ENCODE measurements at regions not wholly inside any gene's neighbourhood (a gene's known extent, or its start where the extent isn't known, plus 50 kb on each side); places are given as distances from the start of the nearest gene placed in this dataset.

GRCh38 chr12:42946871-42947381 is 357.4 kb upstream of the PRICKLE1 start:
- no peak overlapping the region for H2AFZ ChIP-seq (ENCODE audit: low read depth, low read length)
- H3K9me3 ChIP-seq (ENCODE audit: low read length): no peaks in the 10 kb centered on the region
- no peaks in the 10 kb centered on the region for H4K20me1 ChIP-seq (ENCODE audit: insufficient read depth)
- H3K27me3 ChIP-seq (ENCODE audit: insufficient read depth, low read depth, low read length): no peaks in the 10 kb centered on the region
- H3K9ac ChIP-seq (ENCODE audit: low read length): no peak overlapping the region
- no peaks in the 10 kb centered on the region for H3K36me3 ChIP-seq (ENCODE audit: insufficient read depth, low read length)
- H3K4me2 ChIP-seq (ENCODE audit: low read length): no peak overlapping the region
- H3K4me3 ChIP-seq (ENCODE audit: low read length): no peak overlapping the region
- H3F3A ChIP-seq (ENCODE audit: insufficient read depth, low read length, poor library complexity, severe bottlenecking): no peaks in the 10 kb centered on the region
- H3K79me2 ChIP-seq (replicated peaks; ENCODE audit: insufficient read depth, low read length): no peaks in the 10 kb centered on the region
- H3K9me2 ChIP-seq (ENCODE audit: insufficient read depth, low read length): no peaks in the 10 kb centered on the region
- no peak for TF ChIP-seq CTCF (IDR thresholded peaks at IDR 0.05; ENCODE audit: poor library complexity, severe bottlenecking)
- no peak for TF ChIP-seq EZH2 (IDR thresholded peaks at IDR 0.05; ENCODE audit: borderline replicate concordance, insufficient read depth, low read length, poor library complexity, severe bottlenecking)
- no peak overlapping the region for H3K27ac ChIP-seq (ENCODE audit: low read length)

GRCh38 chr12:42945927-42946326 is 356.4 kb upstream of the PRICKLE1 start:
- Histone ChIP-seq H3K36me3 (ENCODE audit: insufficient read depth, low read length) (no peaks in the 10 kb centered on the region), H3K9me3 (ENCODE audit: low read length) (no peaks in the 10 kb centered on the region), H3K9me2 (ENCODE audit: insufficient read depth, low read length) (no peaks in the 10 kb centered on the region), H4K20me1 (ENCODE audit: insufficient read depth) (no peaks in the 10 kb centered on the region), H3K4me3 (ENCODE audit: low read length) (no peak overlapping the region), H3K27me3 (ENCODE audit: insufficient read depth, low read depth, low read length) (no peaks in the 10 kb centered on the region), H2AFZ (ENCODE audit: low read depth, low read length) (no peak overlapping the region), H3K27ac (ENCODE audit: low read length) (no peak overlapping the region), H3F3A (ENCODE audit: insufficient read depth, low read length, poor library complexity, severe bottlenecking) (no peaks in the 10 kb centered on the region), H3K9ac (ENCODE audit: low read length) (no peak overlapping the region), H3K79me2 (replicated peaks; ENCODE audit: insufficient read depth, low read length) (no peaks in the 10 kb centered on the region), H3K4me2 (ENCODE audit: low read length) (no peak overlapping the region)
- TF ChIP-seq CTCF (IDR thresholded peaks at IDR 0.05; ENCODE audit: poor library complexity, severe bottlenecking) (no peak), EZH2 (IDR thresholded peaks at IDR 0.05; ENCODE audit: borderline replicate concordance, insufficient read depth, low read length, poor library complexity, severe bottlenecking) (no peak), REST (IDR thresholded peaks at IDR 0.05; ENCODE audit: borderline replicate concordance) (no peak), MXI1 (conservative IDR thresholded peaks at IDR 0.05; ENCODE audit: poor library complexity, severe bottlenecking) (no peak), EP300 (conservative IDR thresholded peaks at IDR 0.05; ENCODE audit: poor library complexity, severe bottlenecking) (no peak), RAD21 (conservative IDR thresholded peaks at IDR 0.05) (no peak), TAF1 (IDR thresholded peaks at IDR 0.05; ENCODE audit: low read depth) (no peak), SMC3 (conservative IDR thresholded peaks at IDR 0.05; ENCODE audit: poor library complexity) (no peak), POLR2AphosphoS5 (IDR thresholded peaks at IDR 0.05) (no peak)
